NB4 (cell line): ENCODE measurements at regions not wholly inside any gene's neighbourhood (a gene's known extent, or its start where the extent isn't known, plus 50 kb on each side); places are given as distances from the start of the nearest gene placed in this dataset.

Experiments used
- DNase-seq: peaks from one replicate; pipeline ENCODE4 v3.0.0; 2010; ENCODE audit warnings: low read depth
- H3K4me3 ChIP-seq: one replicate; pipeline ENCODE4 v1.5.1; 2011; ENCODE audit warnings: mild to moderate bottlenecking, low read depth, low read length, moderate library complexity
- CTCF ChIP-seq: IDR thresholded peaks from one replicate; pipeline ENCODE4 v1.5.1; 2012; ENCODE audit warnings: low read depth, low read length
- MYC ChIP-seq: IDR thresholded peaks from 2 replicates; pipeline ENCODE4 v1.6.1; 2011; ENCODE audit warnings: low read depth, low read length
- POLR2A ChIP-seq: IDR thresholded peaks from 2 replicates; pipeline ENCODE4 v1.6.1; 2011; ENCODE audit warnings: mild to moderate bottlenecking; ENCODE audit not compliant: insufficient read length; ENCODE audit errors: extremely low read depth
- TF ChIP-seq, protein P1 (sequence below): IDR thresholded peaks from 2 replicates; pipeline ENCODE4 v1.6.1; 2011; ENCODE audit warnings: low read depth, low read length

DNA sequence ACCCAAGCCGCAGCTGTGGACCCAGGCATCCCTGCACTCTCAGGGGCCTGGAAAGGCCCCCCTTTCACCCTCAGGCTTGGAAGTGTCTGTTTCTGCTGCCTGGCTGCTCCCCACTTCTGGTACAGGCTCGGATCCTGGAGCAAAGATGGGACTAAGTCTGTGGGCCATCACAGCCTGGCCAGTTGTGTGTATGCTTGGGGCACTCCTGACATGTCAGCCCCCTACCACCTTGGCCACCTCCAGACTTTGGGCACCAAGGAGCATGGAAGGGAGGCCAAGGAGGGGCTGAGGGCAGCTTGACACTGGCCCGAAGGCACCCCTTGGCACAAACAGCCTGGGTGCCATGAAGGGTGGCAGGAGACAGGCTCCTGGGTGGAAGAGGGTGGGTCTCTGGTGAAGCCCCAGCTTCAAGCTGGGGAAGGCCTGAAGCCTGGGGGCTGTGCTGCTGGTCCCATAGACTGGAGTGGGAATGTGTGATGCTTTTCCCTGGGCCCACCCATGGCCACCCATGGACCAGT lies 799.4 kb upstream of the AGA start:
- H3K4me3 ChIP-seq = no peak overlapping the region
- DNase-seq = no peak
- TF ChIP-seq CTCF (no peak), MYC (no peak), POLR2A (no peak)
- TF ChIP-seq, protein P1, sequence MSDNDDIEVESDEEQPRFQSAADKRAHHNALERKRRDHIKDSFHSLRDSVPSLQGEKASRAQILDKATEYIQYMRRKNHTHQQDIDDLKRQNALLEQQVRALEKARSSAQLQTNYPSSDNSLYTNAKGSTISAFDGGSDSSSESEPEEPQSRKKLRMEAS = no peak

DNA sequence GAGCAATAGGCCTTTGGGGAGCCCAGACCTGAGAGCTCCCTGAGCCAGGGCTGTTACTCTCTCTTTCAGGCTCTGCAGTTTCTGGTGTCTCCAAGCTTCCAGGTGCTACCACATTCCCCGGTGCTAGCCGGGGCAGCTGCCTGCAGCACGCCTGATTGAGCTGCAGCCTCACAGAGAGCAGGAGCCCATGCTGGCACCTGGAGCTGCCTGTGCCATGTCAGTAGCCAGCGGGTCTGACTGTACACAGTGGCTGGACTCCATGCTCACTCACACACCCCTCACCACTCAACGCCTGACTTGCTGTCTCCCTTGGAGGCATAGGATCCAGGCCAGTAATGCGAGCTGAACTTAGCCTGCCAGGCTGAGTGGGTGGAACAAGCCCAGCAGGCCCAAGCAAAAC lies 800.4 kb upstream of the AGA start:
- TF ChIP-seq MYC (no peak), POLR2A (no peak), CTCF (no peak)
- TF ChIP-seq, protein P1 = no peak
- no peak for DNase-seq
- no peak overlapping the region for H3K4me3 ChIP-seq

DNA sequence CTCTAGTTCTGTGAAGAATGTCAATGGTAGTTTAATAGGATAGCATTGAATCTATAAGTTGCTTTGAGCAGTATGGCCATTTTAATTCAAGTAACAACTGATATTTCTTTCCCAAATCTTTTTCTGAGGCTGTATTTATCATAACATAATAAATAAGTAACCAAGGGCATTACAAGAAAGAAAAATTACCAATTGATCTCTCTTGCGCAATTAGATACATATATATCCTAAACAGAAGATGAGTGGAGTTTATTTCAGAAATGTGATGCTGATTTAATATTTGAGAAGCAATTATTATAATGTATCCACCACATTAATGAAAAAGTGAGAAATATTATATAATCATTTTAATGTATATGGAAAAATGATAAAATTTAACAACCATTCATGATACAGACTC lies 802.5 kb upstream of the AGA start:
- DNase-seq = no peak
- H3K4me3 ChIP-seq = no peak overlapping the region
- TF ChIP-seq MYC (no peak), POLR2A (no peak), CTCF (no peak)
- TF ChIP-seq, protein P1 = no peak

DNA sequence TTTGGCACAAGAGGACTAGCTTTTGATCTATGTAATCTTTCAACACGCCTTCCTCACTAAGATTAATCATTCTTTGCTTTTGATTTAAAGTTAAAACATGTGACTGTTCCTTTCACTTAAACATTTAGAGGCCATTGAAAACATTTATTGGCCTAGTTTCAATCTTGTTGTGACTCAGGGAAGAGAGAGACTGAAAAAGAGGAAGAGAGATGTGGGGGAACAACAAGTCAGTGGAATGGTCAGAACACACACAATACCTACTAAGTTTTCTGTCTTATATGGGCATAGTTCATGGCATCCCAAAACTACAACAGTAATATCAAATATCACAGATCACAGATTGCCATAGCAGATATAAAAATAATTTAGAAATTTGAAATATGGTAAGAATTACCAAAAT lies 812.9 kb upstream of the AGA start:
- no peak overlapping the region for H3K4me3 ChIP-seq
- DNase-seq = no peak
- TF ChIP-seq, protein P1 = no peak
- TF ChIP-seq POLR2A (no peak), MYC (no peak), CTCF (no peak)

DNA sequence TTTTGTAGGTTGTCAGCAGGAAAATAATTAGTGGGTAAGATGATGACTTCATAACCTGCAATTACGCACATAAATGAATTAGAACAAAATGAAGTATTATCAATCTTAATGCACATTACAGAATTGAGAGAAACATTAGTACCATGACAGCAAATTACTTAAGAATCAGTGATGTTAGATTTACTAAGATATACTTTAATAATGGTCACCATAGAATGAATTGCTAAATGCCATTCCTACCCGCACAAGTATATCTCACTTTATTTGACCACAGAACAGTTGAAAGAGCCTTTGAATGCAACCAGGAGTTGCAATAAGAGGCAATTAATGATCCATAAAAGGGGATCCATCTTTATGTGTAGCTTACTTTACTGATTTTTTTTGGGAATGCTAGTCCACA lies 816.4 kb upstream of the AGA start:
- no peak overlapping the region for H3K4me3 ChIP-seq
- DNase-seq = no peak
- TF ChIP-seq POLR2A (no peak), CTCF (no peak), MYC (no peak)
- TF ChIP-seq, protein P1 = no peak

DNA sequence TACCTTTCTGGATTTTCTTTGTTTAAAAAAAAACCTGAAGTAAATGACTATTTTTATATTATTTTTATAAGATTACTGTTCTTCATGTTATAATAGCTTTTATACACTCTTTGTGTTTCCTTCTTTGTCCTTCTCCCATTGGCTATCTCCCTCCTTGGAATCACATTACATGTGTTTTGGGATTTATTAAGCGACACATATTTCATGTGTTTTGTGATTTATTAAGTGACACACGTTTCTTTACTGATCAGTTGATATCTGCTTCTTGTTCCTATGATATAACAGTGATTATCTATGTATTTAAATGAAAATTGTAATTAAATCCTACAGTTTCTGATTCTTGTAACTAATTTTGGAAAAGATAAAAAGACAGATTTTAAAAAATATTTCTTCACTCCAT lies 817.3 kb upstream of the AGA start:
- DNase-seq = no peak

More for the DNA sequence above, 817.3 kb upstream of the AGA start:
- TF ChIP-seq POLR2A (no peak), MYC (no peak), CTCF (no peak)
- TF ChIP-seq, protein P1 = no peak
- H3K4me3 ChIP-seq = no peak overlapping the region
